NT2/D1 (cell line): ENCODE measurements at regions not wholly inside any gene's neighbourhood (a gene's known extent, or its start where the extent isn't known, plus 50 kb on each side); places are given as distances from the start of the nearest gene placed in this dataset.

Source experiments
- DNase-seq: peaks from one replicate; pipeline ENCODE4 v3.0.0-alpha.2; 2011; ENCODE audit warnings: low read depth, low spot score
- H3K27me3 ChIP-seq: 2 replicates; pipeline ENCODE4 v1.6.0; 2011; ENCODE audit warnings: mild to moderate bottlenecking; ENCODE audit not compliant: insufficient read length, insufficient read depth
- H3K36me3 ChIP-seq: 2 replicates; pipeline ENCODE4 v1.6.1; 2011; ENCODE audit warnings: mild to moderate bottlenecking, low read length, mixed read lengths; ENCODE audit not compliant: insufficient read depth, insufficient read length
- H3K4me1 ChIP-seq: 2 replicates; pipeline ENCODE4 v1.5.1; 2011; ENCODE audit not compliant: insufficient read depth, insufficient read length
- H3K4me3 ChIP-seq: 2 replicates; pipeline ENCODE4 v1.5.1; 2011; ENCODE audit warnings: low read depth; ENCODE audit not compliant: insufficient read length
- H3K9ac ChIP-seq: 2 replicates; pipeline ENCODE4 v1.6.0; 2011; ENCODE audit warnings: low read depth; ENCODE audit not compliant: insufficient read length
- H3K9me3 ChIP-seq: 2 replicates; pipeline ENCODE4 v1.5.1; 2011; ENCODE audit warnings: mild to moderate bottlenecking, low read length; ENCODE audit not compliant: insufficient read depth
- SUZ12 ChIP-seq: IDR thresholded peaks from 2 replicates; pipeline ENCODE4 v1.6.1; 2011; ENCODE audit not compliant: insufficient read length, insufficient read depth; ENCODE audit errors: extremely low read depth
- YY1 ChIP-seq: IDR thresholded peaks from 2 replicates; pipeline ENCODE4 v1.6.1; 2011; ENCODE audit not compliant: insufficient read length, insufficient read depth
- ZNF274 ChIP-seq: IDR thresholded peaks from 2 replicates; pipeline ENCODE4 v1.6.1; 2011; ENCODE audit warnings: mild to moderate bottlenecking, low read depth, low read length

DNA sequence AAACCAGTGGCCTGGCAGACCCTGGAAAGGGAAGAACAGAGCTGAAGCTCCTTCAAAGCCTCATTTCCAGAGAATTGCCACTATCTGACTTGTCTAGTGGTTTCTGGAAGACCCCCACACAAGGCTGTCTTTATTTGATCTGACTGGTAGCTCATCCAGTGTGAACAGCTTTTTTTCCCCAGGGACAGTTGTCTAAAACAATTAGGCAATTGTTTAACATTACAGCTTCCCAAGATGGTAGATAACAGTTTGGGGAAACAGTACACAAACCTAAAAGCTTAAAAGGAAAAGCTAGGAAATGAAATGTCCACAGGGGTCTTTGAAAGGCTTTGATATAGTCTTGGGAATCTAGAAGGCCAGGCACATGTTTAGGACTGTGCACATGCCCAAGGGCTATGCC, 203.4 kb upstream of the CTBP2 start:
- Histone ChIP-seq H3K4me3 (no peak overlapping the region), H3K9me3 (no peaks in the 10 kb centered on the region), H3K4me1 (no peaks in the 10 kb centered on the region), H3K9ac (no peak overlapping the region), H3K27me3 (no peaks in the 10 kb centered on the region), H3K36me3 (no peaks in the 10 kb centered on the region)
- TF ChIP-seq SUZ12, result no peak
- no peak for TF ChIP-seq ZNF274
- no peak for TF ChIP-seq YY1
- no peak for DNase-seq

DNA sequence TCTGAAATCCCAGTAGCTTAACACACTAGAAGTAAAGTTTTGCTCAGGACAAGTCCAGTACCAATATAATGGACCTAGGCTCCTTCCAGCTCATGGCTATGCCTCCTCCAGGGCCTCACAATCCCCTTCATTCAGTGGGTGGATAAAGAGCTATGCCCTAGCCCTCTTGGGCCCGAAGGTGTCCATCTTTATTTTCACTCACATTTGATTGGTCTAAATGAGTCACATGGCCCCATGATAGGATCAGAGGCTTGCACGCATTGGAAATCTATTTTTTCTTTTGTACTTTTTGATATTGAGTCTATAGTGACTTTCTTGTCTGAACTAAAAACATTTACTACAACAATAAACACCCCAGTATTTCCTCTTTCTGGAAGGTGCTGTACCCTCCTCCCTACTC, 202.6 kb upstream of the CTBP2 start:
- TF ChIP-seq ZNF274 (no peak), SUZ12 (no peak), YY1 (no peak)
- Histone ChIP-seq H3K4me3 (no peak overlapping the region), H3K9me3 (no peaks in the 10 kb centered on the region), H3K27me3 (no peaks in the 10 kb centered on the region), H3K36me3 (no peaks in the 10 kb centered on the region), H3K9ac (no peak overlapping the region), H3K4me1 (no peaks in the 10 kb centered on the region)
- DNase-seq, result no peak

DNA sequence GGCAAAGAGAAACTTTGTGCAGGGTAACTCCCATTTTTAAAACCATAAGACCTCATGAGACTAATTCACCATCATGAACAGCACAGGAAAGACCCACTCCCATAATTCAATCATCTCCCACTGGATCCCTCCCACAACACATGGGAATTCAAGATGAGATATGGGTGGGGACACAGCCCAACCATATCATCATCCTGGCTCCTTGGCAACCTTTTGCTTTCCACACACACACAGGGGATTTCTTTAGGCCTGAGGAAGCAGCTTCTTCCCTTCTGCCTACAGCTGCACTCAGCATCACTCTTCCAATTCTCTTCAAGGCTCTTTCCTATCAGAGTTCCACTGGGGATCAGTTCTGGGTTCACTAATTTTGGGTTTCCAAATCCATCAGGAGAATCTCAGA, 199.0 kb upstream of the CTBP2 start:
- TF ChIP-seq YY1, result no peak
- no peak for TF ChIP-seq SUZ12
- TF ChIP-seq ZNF274, result no peak
- DNase-seq, result no peak
- Histone ChIP-seq H3K36me3 (no peaks in the 10 kb centered on the region), H3K9me3 (peaks cover 6% of the 10 kb centered on the region; the same call in 1 of the 2 replicates), H3K27me3 (no peaks in the 10 kb centered on the region), H3K4me3 (no peak overlapping the region), H3K9ac (no peak overlapping the region), H3K4me1 (no peaks in the 10 kb centered on the region)

DNA sequence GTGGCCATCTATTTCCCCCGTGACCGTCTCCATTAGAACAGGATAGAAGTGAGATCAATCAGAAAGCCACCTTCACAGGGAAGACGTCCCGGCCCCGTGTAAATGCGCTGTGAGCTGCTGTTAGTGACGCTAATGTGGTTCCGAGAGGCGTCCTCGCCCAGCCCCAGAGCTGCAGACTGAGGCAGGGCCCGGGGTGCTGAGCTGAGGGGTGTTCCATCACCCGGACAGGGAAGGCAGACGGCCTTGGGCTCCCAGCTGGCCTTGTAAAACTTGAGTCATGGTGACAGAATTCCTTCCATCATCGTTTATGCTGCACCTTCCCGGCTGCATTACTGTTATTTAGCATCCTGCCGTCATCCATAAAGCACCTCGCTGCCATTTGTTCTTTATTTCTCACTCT, 195.3 kb upstream of the CTBP2 start:
- no peak for DNase-seq
- no peaks in the 10 kb centered on the region for H3K36me3 ChIP-seq
- no peaks in the 10 kb centered on the region for H3K27me3 ChIP-seq
- H3K4me1 ChIP-seq, result no peaks in the 10 kb centered on the region
- H3K9me3 ChIP-seq, result peaks cover 6% of the 10 kb centered on the region; the same call in 1 of the 2 replicates
- H3K9ac ChIP-seq, result no peak overlapping the region
- no peak for TF ChIP-seq YY1
- no peak for TF ChIP-seq ZNF274
- no peak for TF ChIP-seq SUZ12
- H3K4me3 ChIP-seq, result no peak overlapping the region

DNA sequence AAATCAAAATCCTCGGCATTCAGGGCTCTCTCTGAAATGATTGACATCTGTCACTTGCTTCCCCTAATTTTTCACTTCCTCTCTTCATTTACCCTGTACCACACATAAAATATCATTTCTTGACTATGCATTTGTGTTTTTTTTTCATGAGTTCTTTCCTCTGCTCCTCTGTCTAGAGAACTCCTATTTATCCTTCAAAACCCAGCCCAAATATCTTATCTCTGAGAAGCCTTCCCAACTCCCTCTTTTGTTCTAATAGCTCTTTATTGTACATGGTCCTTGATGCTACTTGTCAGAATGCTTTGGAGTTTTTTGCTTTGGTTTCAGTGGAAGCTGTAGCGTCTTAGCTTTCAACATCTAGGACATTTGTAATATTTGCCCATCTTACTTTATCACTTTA, 190.2 kb upstream of the CTBP2 start:
- H3K9ac ChIP-seq, result no peak overlapping the region
- TF ChIP-seq YY1 (no peak), SUZ12 (no peak), ZNF274 (no peak)
- H3K36me3 ChIP-seq, result no peaks in the 10 kb centered on the region

DNA sequence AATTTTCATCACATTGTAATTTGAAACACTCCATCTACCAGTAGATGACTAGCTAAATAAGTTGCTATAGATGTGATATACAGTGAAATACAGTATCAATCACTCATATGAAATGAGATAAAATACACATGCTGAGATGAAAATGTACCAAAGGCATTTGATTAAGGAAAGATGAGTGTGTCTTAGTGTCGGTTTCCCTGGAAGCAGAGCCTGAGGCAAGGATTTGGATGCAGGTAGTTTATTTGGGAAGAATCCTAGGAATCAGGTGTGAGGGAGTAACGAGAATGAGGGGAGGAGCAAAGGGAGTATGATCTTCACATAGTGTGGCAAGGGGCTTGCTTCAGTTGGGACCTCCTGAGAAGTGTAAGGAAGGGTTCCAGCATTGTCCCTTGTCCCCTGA, 188.2 kb upstream of the CTBP2 start:
- DNase-seq, result no peak

More for the DNA sequence above, 190.2 kb upstream of the CTBP2 start:
- no peaks in the 10 kb centered on the region for H3K4me1 ChIP-seq
- no peaks in the 10 kb centered on the region for H3K9me3 ChIP-seq
- no peaks in the 10 kb centered on the region for H3K27me3 ChIP-seq
- no peak for DNase-seq
- H3K4me3 ChIP-seq, result no peak overlapping the region

DNA sequence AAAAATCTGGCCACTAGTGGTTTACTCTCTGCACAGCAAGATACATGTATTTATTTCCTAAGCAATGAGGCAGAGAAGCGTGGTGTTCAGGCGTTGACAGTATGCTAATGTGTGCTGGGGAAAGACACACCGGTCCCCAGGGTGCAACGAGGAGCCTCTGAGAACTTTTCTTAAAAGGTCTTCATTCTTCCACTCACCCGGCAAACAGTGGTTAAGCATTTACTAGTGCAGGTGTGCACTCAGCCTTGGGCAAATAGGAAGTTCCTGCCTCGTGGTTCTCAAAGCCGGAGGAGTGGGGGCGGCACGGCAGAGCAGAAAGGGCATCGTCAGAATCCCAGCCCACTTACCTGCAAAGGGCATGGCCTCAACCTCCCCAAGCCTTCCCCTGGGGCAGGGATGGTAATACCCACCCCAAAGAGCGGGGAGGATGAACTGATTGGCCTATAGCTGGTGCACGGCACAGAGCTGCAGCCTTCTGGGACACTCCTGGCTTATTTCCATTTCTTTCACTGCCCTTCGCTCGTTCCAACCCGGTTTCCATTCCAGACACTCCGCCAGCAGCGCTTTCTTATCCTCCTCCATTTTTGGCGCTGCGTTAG, 184.3 kb upstream of the CTBP2 start:
- Histone ChIP-seq H3K9me3 (no peaks in the 10 kb centered on the region), H3K4me3 (no peak overlapping the region), H3K36me3 (no peaks in the 10 kb centered on the region), H3K4me1 (no peaks in the 10 kb centered on the region), H3K27me3 (no peaks in the 10 kb centered on the region), H3K9ac (no peak overlapping the region)
- no peak for TF ChIP-seq ZNF274
- no peak for DNase-seq

More for the DNA sequence above, 188.2 kb upstream of the CTBP2 start:
- Histone ChIP-seq H3K36me3 (no peaks in the 10 kb centered on the region), H3K9me3 (no peaks in the 10 kb centered on the region), H3K27me3 (no peaks in the 10 kb centered on the region), H3K4me1 (no peaks in the 10 kb centered on the region), H3K4me3 (no peak overlapping the region), H3K9ac (no peak overlapping the region)
- no peak for TF ChIP-seq YY1
- no peak for TF ChIP-seq SUZ12
- no peak for TF ChIP-seq ZNF274

DNA sequence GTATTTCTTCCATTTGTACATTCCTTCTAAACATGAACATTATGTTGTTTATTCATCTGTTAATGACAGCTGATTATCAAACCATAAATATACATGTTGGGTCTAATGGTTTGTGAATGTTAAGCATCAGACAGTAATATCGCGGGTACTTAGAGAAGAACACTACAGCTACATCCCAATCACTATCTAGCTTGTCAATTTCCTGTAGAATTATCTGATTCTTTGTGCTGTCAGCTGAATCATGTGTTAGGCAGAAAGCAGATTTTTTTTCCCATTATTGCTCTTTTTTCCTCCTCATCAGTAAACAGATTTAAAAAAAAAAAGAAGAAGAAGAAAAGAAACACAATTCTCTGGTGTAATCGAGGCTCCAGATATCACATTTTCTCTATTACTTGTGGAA, 183.6 kb upstream of the CTBP2 start:
- no peak for TF ChIP-seq SUZ12
- no peak for TF ChIP-seq ZNF274
- no peak for TF ChIP-seq YY1
- no peaks in the 10 kb centered on the region for H3K9me3 ChIP-seq
- H3K4me1 ChIP-seq, result no peaks in the 10 kb centered on the region
- no peaks in the 10 kb centered on the region for H3K27me3 ChIP-seq
- H3K9ac ChIP-seq, result no peak overlapping the region
- H3K36me3 ChIP-seq, result no peaks in the 10 kb centered on the region
- DNase-seq, result no peak
- H3K4me3 ChIP-seq, result no peak overlapping the region
